Neuronal stem cell (in vitro differentiated cells): ENCODE measurements at regions not wholly inside any gene's neighbourhood (a gene's known extent, or its start where the extent isn't known, plus 50 kb on each side); places are given as distances from the start of the nearest gene placed in this dataset.
A peak's percentile ranks its signal among the peaks of the same experiment; 100 is the strongest.

Source experiments
- DNase-seq: peaks from one replicate; pipeline ENCODE4 v3.0.0-alpha.2; 2013; ENCODE audit warnings: low spot score
- H2AFZ ChIP-seq: one replicate; pipeline ENCODE4 v1.6.1; 2013; ENCODE audit warnings: mild to moderate bottlenecking, low read length, inconsistent platforms
- H2AK5ac ChIP-seq: 2 replicates; pipeline ENCODE4 v1.6.1; 2013; ENCODE audit warnings: low read depth, mild to moderate bottlenecking, inconsistent platforms, low read length, moderate library complexity, mixed read lengths
- H2BK120ac ChIP-seq: 2 replicates; pipeline ENCODE4 v1.6.1; 2013; ENCODE audit warnings: low read depth, mild to moderate bottlenecking, inconsistent platforms, low read length, moderate library complexity, mixed read lengths
- H2BK12ac ChIP-seq: one replicate; pipeline ENCODE4 v1.6.1; 2013; ENCODE audit warnings: low read length, inconsistent platforms
- H2BK15ac ChIP-seq: 2 replicates; pipeline ENCODE4 v1.6.1; 2013; ENCODE audit warnings: mild to moderate bottlenecking, low read length, inconsistent platforms, mixed read lengths
- H2BK5ac ChIP-seq: one replicate; pipeline ENCODE4 v1.6.1; 2013; ENCODE audit warnings: inconsistent platforms, mild to moderate bottlenecking, low read length, moderate library complexity
- H3K14ac ChIP-seq: one replicate; pipeline ENCODE4 v1.6.1; 2013; ENCODE audit warnings: low read length, inconsistent platforms
- H3K18ac ChIP-seq: 2 replicates; pipeline ENCODE4 v1.6.1; 2013; ENCODE audit warnings: low read length, inconsistent platforms
- H3K23ac ChIP-seq: 2 replicates; pipeline ENCODE4 v1.6.1; 2013; ENCODE audit warnings: low read depth, mild to moderate bottlenecking, mixed read lengths, low read length, inconsistent platforms; ENCODE audit not compliant: poor library complexity
- H3K27ac ChIP-seq: replicated peaks from 3 replicates; pipeline ENCODE4 v1.5.1; 2013; ENCODE audit warnings: low read length, inconsistent platforms
- H3K27me3 ChIP-seq, 3 experiments: 2 replicates each; pipeline ENCODE4 v1.6.1; 2013; ENCODE audit warnings: low read length in 3 of 3, mild to moderate bottlenecking in 2 of 3, inconsistent platforms in 1 of 3, low read depth in 1 of 3, mixed read lengths in 1 of 3, moderate library complexity in 1 of 3; ENCODE audit not compliant: control insufficient read depth in 3 of 3, insufficient read depth in 3 of 3
- H3K36me3 ChIP-seq, 2 donors: replicated peaks in 1 of 2; 2 replicates each; pipeline ENCODE4 v1.6.1; 2013; ENCODE audit warnings: low read length in 2 of 2; ENCODE audit not compliant: control insufficient read depth in 2 of 2, insufficient read depth in 2 of 2
- H3K4ac ChIP-seq: 2 replicates; pipeline ENCODE4 v1.6.1; 2013; ENCODE audit warnings: inconsistent platforms, mild to moderate bottlenecking, low read length, moderate library complexity
- H3K4me1 ChIP-seq, 2 donors: 1 replicate in 1 of 2; 2 replicates in 1 of 2; pipeline ENCODE4 v1.6.1; 2013; ENCODE audit warnings: low read length in 2 of 2, low read depth in 1 of 2; ENCODE audit not compliant: control insufficient read depth in 2 of 2, insufficient read depth in 1 of 2
- H3K4me2 ChIP-seq: one replicate; pipeline ENCODE4 v1.6.1; 2013; ENCODE audit warnings: mild to moderate bottlenecking, low read length, inconsistent platforms; ENCODE audit not compliant: insufficient read depth, poor library complexity, severe bottlenecking
- H3K4me3 ChIP-seq, 2 donors: 2 replicates each; pipeline ENCODE4 v1.5.1; 2013; ENCODE audit warnings: low read length in 2 of 2, mild to moderate bottlenecking in 2 of 2, inconsistent platforms in 1 of 2, moderate library complexity in 1 of 2
- H3K79me1 ChIP-seq: one replicate; pipeline ENCODE4 v1.6.1; 2013; ENCODE audit warnings: low read depth, mild to moderate bottlenecking, inconsistent platforms, low read length, moderate library complexity
- H3K9ac ChIP-seq: one replicate; pipeline ENCODE4 v1.6.1; 2013; ENCODE audit warnings: mild to moderate bottlenecking, low read depth, low read length, inconsistent platforms; ENCODE audit not compliant: poor library complexity
- H3K9me3 ChIP-seq, 2 donors: replicated peaks in 1 of 2; 2 replicates each; pipeline versions ENCODE3 to v1.6.1; 2013; ENCODE audit warnings: low read length in 2 of 2, mild to moderate bottlenecking in 2 of 2, inconsistent platforms in 1 of 2, low read depth in 1 of 2, mixed read lengths in 1 of 2, moderate library complexity in 1 of 2; ENCODE audit not compliant: control insufficient read depth in 2 of 2, insufficient read depth in 1 of 2
- H4K8ac ChIP-seq: one replicate; pipeline ENCODE4 v1.6.1; 2013; ENCODE audit warnings: low read depth, mild to moderate bottlenecking, inconsistent platforms, low read length, moderate library complexity
- H4K91ac ChIP-seq: one replicate; pipeline ENCODE4 v1.6.1; 2013; ENCODE audit warnings: low read length, low read depth, mild to moderate bottlenecking, inconsistent platforms; ENCODE audit not compliant: poor library complexity
- WGBS, 2 donors: extraction: QIAGEN DNeasy Blood & Tissue Kit; methylation state at CpG; one replicate each; pipeline ENCODE4 v1.1.7; 2013; ENCODE audit warnings: missing lambda C conversion rate in 2 of 2, mixed read lengths in 1 of 2; ENCODE audit not compliant: insufficient read length in 2 of 2, insufficient replicate concordance in 1 of 2; ENCODE audit errors: extremely low coverage in 2 of 2; 5-methylcytosine and 5-hydroxymethylcytosine counted together

- Histone ChIP-seq H2AFZ (no peak overlapping the region), H4K91ac (no peak overlapping the region), H2BK5ac (no peak overlapping the region), H3K4me3 (no peak overlapping the region), H3K9ac (no peak overlapping the region), H3K14ac (no peak overlapping the region), H2BK120ac (no peak overlapping the region), H3K36me3 (no peaks in the 10 kb centered on the region), H3K27ac (no peak overlapping the region), H3K4me2 (no peak overlapping the region), H4K8ac (no peak overlapping the region), H3K79me1 (no peaks in the 10 kb centered on the region), H3K18ac (no peak overlapping the region), H3K4me1 (peaks cover 9 to 11% of the 10 kb centered on the region in 2 donors), H3K23ac (no peak overlapping the region), H2BK12ac (no peak overlapping the region), H3K9me3 (no peaks in the 10 kb centered on the region), H3K4ac (no peak overlapping the region), H2BK15ac (no peak overlapping the region), H2AK5ac (no peak overlapping the region), H3K27me3 (no peaks in the 10 kb centered on the region)
- no CpG with 5 or more reads among the region's 7 CpGs for whole genome bisulfite sequencing, 2 donors
- DNase-seq: no peak
These were observed 386.6 kb downstream of the SOX9 start for GRCh38 chr17:72507370-72507769.

DNA sequence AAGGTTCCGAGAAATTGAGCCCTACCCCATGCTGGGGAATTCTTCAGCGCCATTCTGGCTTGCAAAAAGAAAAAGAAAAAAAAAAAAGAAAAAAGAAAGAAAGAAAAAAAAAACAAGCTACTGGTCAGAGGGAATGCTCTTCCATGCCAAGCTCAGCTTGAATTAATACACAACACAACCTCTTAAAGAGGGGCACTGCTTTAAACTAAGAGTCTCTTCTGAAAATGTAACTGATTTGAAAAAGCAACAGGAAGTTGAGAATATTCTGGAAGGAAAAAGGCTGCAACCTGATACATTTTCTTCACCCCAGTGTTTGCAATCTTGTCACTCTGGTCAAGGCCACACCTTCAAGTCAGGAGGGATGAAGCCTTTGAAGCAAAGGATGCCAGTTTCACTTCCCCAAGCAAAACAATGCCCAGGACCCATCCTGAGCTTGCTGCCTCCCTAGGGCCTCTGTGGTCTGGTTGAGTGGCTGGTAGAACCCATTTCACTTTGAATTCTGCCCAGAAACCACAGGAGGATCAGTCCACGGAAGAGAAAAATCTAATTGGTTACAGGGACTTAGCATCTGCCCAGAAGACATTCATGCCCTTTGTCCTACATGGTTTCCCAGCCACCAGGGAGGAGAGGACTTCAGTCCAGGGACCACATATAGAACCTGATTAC is 389.7 kb downstream of the SOX9 start:
- H3K9me3 ChIP-seq: no peaks in the 10 kb centered on the region
- WGBS, 2 donors: no CpG with 5 or more reads among the region's 3 CpGs
- no peak overlapping the region for H3K4me2 ChIP-seq
- H3K23ac ChIP-seq: no peak overlapping the region
- H2AK5ac ChIP-seq: no peak overlapping the region
- H3K4me1 ChIP-seq: peaks cover 16% of the 10 kb centered on the region in 2 donors
- no peak overlapping the region for H2BK15ac ChIP-seq
- H2BK120ac ChIP-seq: no peak overlapping the region
- no peak overlapping the region for H3K4me3 ChIP-seq
- no peak overlapping the region for H3K27ac ChIP-seq
- no peak overlapping the region for H4K91ac ChIP-seq
- no peaks in the 10 kb centered on the region for H3K27me3 ChIP-seq
- H3K4ac ChIP-seq: no peak overlapping the region
- peak overlapping the region; percentile 68 for H2AFZ ChIP-seq
- DNase-seq: no peak
- H2BK5ac ChIP-seq: no peak overlapping the region
- no peak overlapping the region for H2BK12ac ChIP-seq
- H3K18ac ChIP-seq: no peak overlapping the region
- no peak overlapping the region for H3K9ac ChIP-seq
- no peaks in the 10 kb centered on the region for H3K36me3 ChIP-seq
- no peak overlapping the region for H4K8ac ChIP-seq
- H3K14ac ChIP-seq: no peak overlapping the region
- H3K79me1 ChIP-seq: no peaks in the 10 kb centered on the region

DNA sequence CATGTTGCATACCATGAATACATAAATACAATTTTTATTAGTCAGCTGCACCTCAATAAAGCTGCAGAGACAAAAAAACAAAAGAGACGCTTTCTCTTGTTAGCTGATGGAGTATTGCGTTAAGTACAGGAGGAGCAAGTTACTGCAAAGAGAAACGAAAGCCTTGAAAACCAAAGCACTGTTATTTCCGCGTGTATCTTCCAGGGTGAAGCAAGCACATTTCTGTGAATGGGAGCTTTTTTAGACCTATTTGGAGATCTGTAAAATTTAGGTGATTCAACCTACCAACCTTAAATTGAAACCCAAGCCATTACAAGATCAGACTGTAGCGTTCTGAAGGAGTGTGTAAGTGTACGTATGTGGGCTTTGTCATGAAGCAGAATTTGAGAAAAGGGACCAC is 390.4 kb downstream of the SOX9 start:
- H3K4me2 ChIP-seq: no peak overlapping the region
- WGBS, 2 donors: no CpG with 5 or more reads among the region's 7 CpGs

DNA sequence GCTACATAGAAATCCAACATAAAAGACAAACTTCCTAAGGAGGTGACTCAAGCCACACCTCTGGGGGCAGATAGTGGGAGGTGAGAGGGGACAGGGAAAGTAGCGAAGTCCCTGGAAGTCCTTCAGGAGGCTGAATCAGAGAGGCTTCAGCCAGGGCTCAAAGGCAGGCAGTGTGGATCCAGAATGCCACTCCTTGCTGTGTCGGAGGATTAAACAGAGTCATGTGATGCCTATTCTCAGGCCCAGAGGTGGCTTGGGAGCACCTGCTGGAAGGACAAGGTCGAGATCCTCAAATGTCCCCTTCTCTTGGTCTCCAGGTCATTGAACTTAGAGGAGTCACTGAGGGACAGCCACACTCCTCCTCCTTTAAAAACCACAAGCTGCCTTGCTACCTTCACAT is 391.1 kb downstream of the SOX9 start:
- H3K9me3 ChIP-seq: no peaks in the 10 kb centered on the region
- H4K8ac ChIP-seq: no peak overlapping the region
- no peak overlapping the region for H2BK5ac ChIP-seq
- no peak overlapping the region for H4K91ac ChIP-seq
- WGBS, 2 donors: no CpG with 5 or more reads among the region's 3 CpGs
- H3K9ac ChIP-seq: no peak overlapping the region
- H3K14ac ChIP-seq: no peak overlapping the region
- H3K27me3 ChIP-seq: no peaks in the 10 kb centered on the region
- H3K23ac ChIP-seq: no peak overlapping the region
- no peak overlapping the region for H2BK12ac ChIP-seq
- no peak for DNase-seq
- no peak overlapping the region for H3K4me2 ChIP-seq
- no peak overlapping the region for H3K18ac ChIP-seq
- H3K27ac ChIP-seq: no peak overlapping the region
- H2BK120ac ChIP-seq: no peak overlapping the region
- H2BK15ac ChIP-seq: no peak overlapping the region
- no peak overlapping the region for H2AK5ac ChIP-seq
- no peaks in the 10 kb centered on the region for H3K79me1 ChIP-seq
- H2AFZ ChIP-seq: no peak overlapping the region
- no peaks in the 10 kb centered on the region for H3K36me3 ChIP-seq
- H3K4ac ChIP-seq: no peak overlapping the region
- H3K4me3 ChIP-seq: no peak overlapping the region
- H3K4me1 ChIP-seq: peaks cover 20 to 27% of the 10 kb centered on the region in 2 donors

More for the DNA sequence above, 390.4 kb downstream of the SOX9 start:
- Histone ChIP-seq H3K18ac (no peak overlapping the region), H2AFZ (no peak overlapping the region), H3K27ac (no peak overlapping the region), H2AK5ac (no peak overlapping the region), H2BK120ac (no peak overlapping the region), H3K79me1 (no peaks in the 10 kb centered on the region), H3K27me3 (no peaks in the 10 kb centered on the region), H3K4me1 (peaks cover 20 to 23% of the 10 kb centered on the region in 2 donors), H3K9me3 (no peaks in the 10 kb centered on the region), H2BK5ac (no peak overlapping the region), H3K14ac (no peak overlapping the region), H4K8ac (no peak overlapping the region), H3K9ac (no peak overlapping the region), H4K91ac (no peak overlapping the region), H3K23ac (no peak overlapping the region), H3K36me3 (no peaks in the 10 kb centered on the region), H2BK12ac (no peak overlapping the region), H3K4me3 (no peak overlapping the region), H3K4ac (no peak overlapping the region), H2BK15ac (no peak overlapping the region)
- DNase-seq: no peak
